ENCODE measurements at regions not wholly inside any gene's neighbourhood (a gene's known extent, or its start where the extent isn't known, plus 50 kb on each side); places are given as distances from the start of the nearest gene placed in this dataset.

DNA sequence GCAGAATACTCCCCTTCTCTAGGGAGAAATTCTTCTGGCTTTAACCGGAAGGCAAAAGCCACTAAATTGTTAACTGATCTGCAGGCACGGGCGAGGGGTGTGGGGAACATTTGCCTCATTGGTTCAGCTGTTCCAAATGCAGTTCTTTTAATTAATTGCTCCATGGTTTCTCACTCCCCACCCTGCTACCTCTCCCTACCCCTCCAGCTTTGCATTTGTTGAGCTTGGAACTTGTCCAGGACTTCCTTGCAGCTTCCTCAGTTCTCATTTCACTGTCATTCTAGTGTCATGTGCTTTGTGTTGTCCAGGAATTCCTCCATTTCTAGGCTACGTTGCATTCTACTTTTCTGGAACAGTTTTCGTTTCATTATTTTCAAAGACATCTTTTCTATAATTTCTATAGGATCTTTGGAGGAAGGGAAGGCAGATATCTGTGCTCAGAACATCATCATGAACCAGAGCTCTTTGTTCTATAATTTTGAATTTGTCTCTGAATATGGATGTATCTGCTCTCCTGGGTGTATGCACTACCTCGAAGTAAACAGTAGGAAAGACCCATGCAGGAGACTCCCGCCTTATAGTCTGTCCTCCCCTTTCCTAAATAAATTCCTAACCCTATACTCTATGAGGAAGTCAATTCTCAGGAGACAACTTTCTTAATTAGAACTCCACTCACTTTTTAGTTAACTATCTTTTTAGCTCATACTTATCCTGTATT lies 132.4 kb upstream of the LMO4 start (continued):
- TF ChIP-seq, protein P1, sequence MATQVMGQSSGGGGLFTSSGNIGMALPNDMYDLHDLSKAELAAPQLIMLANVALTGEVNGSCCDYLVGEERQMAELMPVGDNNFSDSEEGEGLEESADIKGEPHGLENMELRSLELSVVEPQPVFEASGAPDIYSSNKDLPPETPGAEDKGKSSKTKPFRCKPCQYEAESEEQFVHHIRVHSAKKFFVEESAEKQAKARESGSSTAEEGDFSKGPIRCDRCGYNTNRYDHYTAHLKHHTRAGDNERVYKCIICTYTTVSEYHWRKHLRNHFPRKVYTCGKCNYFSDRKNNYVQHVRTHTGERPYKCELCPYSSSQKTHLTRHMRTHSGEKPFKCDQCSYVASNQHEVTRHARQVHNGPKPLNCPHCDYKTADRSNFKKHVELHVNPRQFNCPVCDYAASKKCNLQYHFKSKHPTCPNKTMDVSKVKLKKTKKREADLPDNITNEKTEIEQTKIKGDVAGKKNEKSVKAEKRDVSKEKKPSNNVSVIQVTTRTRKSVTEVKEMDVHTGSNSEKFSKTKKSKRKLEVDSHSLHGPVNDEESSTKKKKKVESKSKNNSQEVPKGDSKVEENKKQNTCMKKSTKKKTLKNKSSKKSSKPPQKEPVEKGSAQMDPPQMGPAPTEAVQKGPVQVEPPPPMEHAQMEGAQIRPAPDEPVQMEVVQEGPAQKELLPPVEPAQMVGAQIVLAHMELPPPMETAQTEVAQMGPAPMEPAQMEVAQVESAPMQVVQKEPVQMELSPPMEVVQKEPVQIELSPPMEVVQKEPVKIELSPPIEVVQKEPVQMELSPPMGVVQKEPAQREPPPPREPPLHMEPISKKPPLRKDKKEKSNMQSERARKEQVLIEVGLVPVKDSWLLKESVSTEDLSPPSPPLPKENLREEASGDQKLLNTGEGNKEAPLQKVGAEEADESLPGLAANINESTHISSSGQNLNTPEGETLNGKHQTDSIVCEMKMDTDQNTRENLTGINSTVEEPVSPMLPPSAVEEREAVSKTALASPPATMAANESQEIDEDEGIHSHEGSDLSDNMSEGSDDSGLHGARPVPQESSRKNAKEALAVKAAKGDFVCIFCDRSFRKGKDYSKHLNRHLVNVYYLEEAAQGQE (IDR thresholded peaks at IDR 0.05; ENCODE audit: unreplicated experiment): no peak
- TF ChIP-seq EZH2 (IDR thresholded peaks at IDR 0.05; ENCODE audit: low read depth, unreplicated experiment) (no peak), CREB1 (CRISPR knock-in tag; IDR thresholded peaks at IDR 0.05; ENCODE audit: low read depth) (no peak)

DNA sequence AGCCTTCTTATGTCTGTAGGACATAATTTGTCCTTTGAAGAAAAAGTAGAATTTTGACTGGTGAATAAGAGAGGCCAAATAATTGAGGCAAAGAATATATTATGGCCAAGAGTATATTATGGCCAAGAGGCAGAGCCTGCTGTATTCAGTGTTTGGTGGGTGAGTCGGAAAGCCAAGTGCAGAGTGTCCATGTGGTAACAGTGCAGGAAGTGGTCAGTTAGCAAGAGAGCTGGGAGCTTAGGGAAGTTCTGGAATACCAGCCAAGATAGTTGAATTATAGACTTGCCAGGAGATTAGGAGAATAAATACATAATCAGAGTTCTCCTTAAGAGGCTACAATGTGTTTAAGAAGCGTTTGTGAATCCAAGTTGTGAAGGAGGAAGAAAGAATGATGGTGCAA lies 131.5 kb upstream of the LMO4 start:
- no peaks in the 10 kb centered on the region for H3K27me3 Mint-ChIP-seq (ENCODE audit: insufficient read depth, low read depth, poor library complexity)
- DNase-seq (ENCODE audit: low spot score) (no peak), ATAC-seq (no peak)
- Histone ChIP-seq H3K27me3 (ENCODE audit: insufficient read depth) (no peaks in the 10 kb centered on the region), H3K4me1 (ENCODE audit: insufficient read depth) (peaks cover 7% of the 10 kb centered on the region), H3K27ac (ENCODE audit: low read depth) (no peak overlapping the region), H3K9me2 (ENCODE audit: insufficient read depth) (peaks cover 14% of the 10 kb centered on the region), H3K4me3 (no peak overlapping the region), H2AFZ (no peak overlapping the region), H3K79me2 (replicated peaks; ENCODE audit: insufficient read depth) (no peaks in the 10 kb centered on the region), H4K20me1 (replicated peaks; ENCODE audit: insufficient read depth) (no peaks in the 10 kb centered on the region), H3F3A (replicated peaks; ENCODE audit: low read depth) (no peaks in the 10 kb centered on the region), H3K36me3 (ENCODE audit: insufficient read depth) (no peaks in the 10 kb centered on the region), H3K4me2 (no peak overlapping the region)
- H3K4me3 Mint-ChIP-seq: no peak overlapping the region
- H3K9me3 Mint-ChIP-seq: peaks cover 9% of the 10 kb centered on the region
- no peak overlapping the region for H3K27ac Mint-ChIP-seq
- H3K4me1 Mint-ChIP-seq: peaks cover 23% of the 10 kb centered on the region
- peaks cover 5% of the 10 kb centered on the region for H3K36me3 Mint-ChIP-seq (ENCODE audit: low read depth)
- no peak for TF ChIP-seq STAT1 (IDR thresholded peaks at IDR 0.05; ENCODE audit: unreplicated experiment)
- TF ChIP-seq, protein P2, sequence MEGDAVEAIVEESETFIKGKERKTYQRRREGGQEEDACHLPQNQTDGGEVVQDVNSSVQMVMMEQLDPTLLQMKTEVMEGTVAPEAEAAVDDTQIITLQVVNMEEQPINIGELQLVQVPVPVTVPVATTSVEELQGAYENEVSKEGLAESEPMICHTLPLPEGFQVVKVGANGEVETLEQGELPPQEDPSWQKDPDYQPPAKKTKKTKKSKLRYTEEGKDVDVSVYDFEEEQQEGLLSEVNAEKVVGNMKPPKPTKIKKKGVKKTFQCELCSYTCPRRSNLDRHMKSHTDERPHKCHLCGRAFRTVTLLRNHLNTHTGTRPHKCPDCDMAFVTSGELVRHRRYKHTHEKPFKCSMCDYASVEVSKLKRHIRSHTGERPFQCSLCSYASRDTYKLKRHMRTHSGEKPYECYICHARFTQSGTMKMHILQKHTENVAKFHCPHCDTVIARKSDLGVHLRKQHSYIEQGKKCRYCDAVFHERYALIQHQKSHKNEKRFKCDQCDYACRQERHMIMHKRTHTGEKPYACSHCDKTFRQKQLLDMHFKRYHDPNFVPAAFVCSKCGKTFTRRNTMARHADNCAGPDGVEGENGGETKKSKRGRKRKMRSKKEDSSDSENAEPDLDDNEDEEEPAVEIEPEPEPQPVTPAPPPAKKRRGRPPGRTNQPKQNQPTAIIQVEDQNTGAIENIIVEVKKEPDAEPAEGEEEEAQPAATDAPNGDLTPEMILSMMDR (conservative IDR thresholded peaks at IDR 0.05; ENCODE audit: low read depth in 2 of 2): no peak
- no peak for TF ChIP-seq ZNF331 (CRISPR knock-in tag; IDR thresholded peaks at IDR 0.05; ENCODE audit: low read depth)

DNA sequence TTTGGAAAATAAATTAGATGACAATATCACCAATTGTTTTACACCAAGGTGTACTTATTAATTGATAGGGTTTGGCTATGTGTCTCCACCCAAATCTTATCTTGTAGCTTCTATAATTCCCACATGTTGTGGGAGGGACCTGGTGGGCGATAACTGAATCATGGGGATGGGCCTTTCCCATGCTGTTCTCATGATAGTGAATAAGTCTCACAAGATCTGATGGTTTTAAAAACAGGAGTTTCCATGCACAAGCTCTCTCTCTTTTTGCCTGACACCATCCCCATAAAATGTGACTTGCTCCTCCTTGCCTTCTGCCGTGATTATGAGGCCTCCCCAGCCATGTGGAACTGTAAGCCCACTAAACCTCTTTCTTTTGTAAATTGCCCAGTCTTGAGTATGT lies 131.0 kb upstream of the LMO4 start:
- no peaks in the 10 kb centered on the region for H3K27me3 Mint-ChIP-seq (ENCODE audit: insufficient read depth, low read depth, poor library complexity)
- Histone ChIP-seq H3K4me1 (ENCODE audit: insufficient read depth) (peaks cover 7% of the 10 kb centered on the region), H3K27me3 (ENCODE audit: insufficient read depth) (no peaks in the 10 kb centered on the region), H3K79me2 (replicated peaks; ENCODE audit: insufficient read depth) (no peaks in the 10 kb centered on the region), H3K4me2 (no peak overlapping the region), H3K4me3 (no peak overlapping the region), H3K36me3 (ENCODE audit: insufficient read depth) (no peaks in the 10 kb centered on the region), H3K27ac (ENCODE audit: low read depth) (no peak overlapping the region), H3F3A (replicated peaks; ENCODE audit: low read depth) (no peaks in the 10 kb centered on the region), H4K20me1 (replicated peaks; ENCODE audit: insufficient read depth) (no peaks in the 10 kb centered on the region), H2AFZ (no peak overlapping the region), H3K9me2 (ENCODE audit: insufficient read depth) (peaks cover 14% of the 10 kb centered on the region)
- peaks cover 9% of the 10 kb centered on the region for H3K9me3 Mint-ChIP-seq
- ATAC-seq: no peak
- peaks cover 5% of the 10 kb centered on the region for H3K36me3 Mint-ChIP-seq (ENCODE audit: low read depth)
- H3K4me3 Mint-ChIP-seq: no peak overlapping the region
- no peak overlapping the region for H3K27ac Mint-ChIP-seq
- no peak for DNase-seq (ENCODE audit: low spot score)
- H3K4me1 Mint-ChIP-seq: peaks cover 28% of the 10 kb centered on the region
- TF ChIP-seq, protein P2 (conservative IDR thresholded peaks at IDR 0.05; ENCODE audit: low read depth in 2 of 2): no peak

All from GM23338 (cell line).